H9 (cell line): ENCODE measurements at regions not wholly inside any gene's neighbourhood (a gene's known extent, or its start where the extent isn't known, plus 50 kb on each side); places are given as distances from the start of the nearest gene placed in this dataset.

Experiments used
- DNase-seq: peaks from one replicate; pipeline ENCODE4 v3.0.0-alpha.2; 2017
- H2AFZ ChIP-seq: one replicate; pipeline ENCODE4 v1.6.1; 2013; ENCODE audit warnings: mild to moderate bottlenecking, low read length, control low read depth, moderate library complexity
- H2AK5ac ChIP-seq: 2 replicates; pipeline ENCODE4 v1.6.1; 2013; ENCODE audit warnings: low read length, control low read depth, mixed read lengths; ENCODE audit not compliant: insufficient read length
- H2BK120ac ChIP-seq: one replicate; pipeline ENCODE4 v1.6.1; 2013; ENCODE audit warnings: low read depth, mild to moderate bottlenecking, low read length, control low read depth, inconsistent platforms; ENCODE audit not compliant: poor library complexity, severe bottlenecking
- H2BK12ac ChIP-seq: 2 replicates; pipeline ENCODE4 v1.6.1; 2013; ENCODE audit warnings: low read length, control low read depth, mixed read lengths, low read depth; ENCODE audit not compliant: insufficient read length
- H2BK15ac ChIP-seq: 2 replicates; pipeline ENCODE4 v1.6.1; 2013; ENCODE audit warnings: low read depth, low read length, control low read depth
- H2BK20ac ChIP-seq: one replicate; pipeline ENCODE4 v1.6.1; 2013; ENCODE audit warnings: low read depth, mild to moderate bottlenecking, low read length, control low read depth, inconsistent platforms; ENCODE audit not compliant: poor library complexity, severe bottlenecking
- H2BK5ac ChIP-seq: 2 replicates; pipeline ENCODE4 v1.6.1; 2013; ENCODE audit warnings: low read length, control low read depth, mixed read lengths; ENCODE audit not compliant: insufficient read length
- H3K14ac ChIP-seq: 2 replicates; pipeline ENCODE4 v1.6.1; 2013; ENCODE audit warnings: low read length, control low read depth; ENCODE audit not compliant: insufficient read depth
- H3K18ac ChIP-seq: 2 replicates; pipeline ENCODE4 v1.6.1; 2013; ENCODE audit warnings: low read depth, mild to moderate bottlenecking, mixed read lengths, low read length, control low read depth; ENCODE audit not compliant: insufficient read length
- H3K23ac ChIP-seq: 2 replicates; pipeline ENCODE4 v1.6.1; 2013; ENCODE audit warnings: low read length, control low read depth, mixed read lengths, low read depth; ENCODE audit not compliant: insufficient read length
- H3K23me2 ChIP-seq: 2 replicates; pipeline ENCODE4 v1.6.1; 2013; ENCODE audit warnings: low read depth, mild to moderate bottlenecking, mixed read lengths, low read length, control low read depth; ENCODE audit not compliant: insufficient read length, poor library complexity, severe bottlenecking
- H3K27ac ChIP-seq: 2 replicates; pipeline ENCODE4 v1.5.1; 2013; ENCODE audit warnings: low read length, control low read depth, mixed read lengths, low read depth; ENCODE audit not compliant: insufficient read length
- H3K27me3 ChIP-seq: 2 replicates; pipeline ENCODE4 v1.6.1; 2013; ENCODE audit warnings: low read length, control low read depth, inconsistent platforms; ENCODE audit not compliant: insufficient read depth
- H3K4ac ChIP-seq: 2 replicates; pipeline ENCODE4 v1.6.1; 2013; ENCODE audit warnings: low read depth, mild to moderate bottlenecking, control low read depth, inconsistent platforms, low read length, moderate library complexity
- H3K4me1 ChIP-seq: 2 replicates; pipeline ENCODE4 v1.6.1; 2013; ENCODE audit warnings: low read length, control low read depth, inconsistent platforms; ENCODE audit not compliant: insufficient read depth
- H3K4me2 ChIP-seq: 2 replicates; pipeline ENCODE4 v1.6.1; 2013; ENCODE audit warnings: low read length, control low read depth, mixed read lengths; ENCODE audit not compliant: insufficient read length, insufficient read depth
- H3K56ac ChIP-seq: 2 replicates; pipeline ENCODE4 v1.6.1; 2013; ENCODE audit warnings: low read depth, mild to moderate bottlenecking, mixed read lengths, low read length, control low read depth; ENCODE audit not compliant: insufficient read length
- H3K79me1 ChIP-seq: 2 replicates; pipeline ENCODE4 v1.6.1; 2013; ENCODE audit warnings: low read depth, mild to moderate bottlenecking, moderate library complexity, low read length, control low read depth, inconsistent platforms; ENCODE audit not compliant: insufficient read depth, poor library complexity, severe bottlenecking
- H3K79me2 ChIP-seq: 2 replicates; pipeline ENCODE4 v1.6.1; 2013; ENCODE audit warnings: low read length, control low read depth, inconsistent platforms; ENCODE audit not compliant: insufficient read depth
- H3K9ac ChIP-seq: 2 replicates; pipeline ENCODE4 v1.6.1; 2013; ENCODE audit warnings: low read length, control low read depth, mixed read lengths; ENCODE audit not compliant: insufficient read length; ENCODE audit errors: extremely low read depth
- H3K9me3 ChIP-seq: one replicate; pipeline ENCODE4 v1.6.1; 2013; ENCODE audit warnings: low read depth, low read length, inconsistent platforms; ENCODE audit not compliant: control insufficient read depth
- H3T11ph ChIP-seq: one replicate; pipeline ENCODE4 v1.6.1; 2013; ENCODE audit warnings: mild to moderate bottlenecking, low read length, control low read depth, inconsistent platforms
- H4K20me1 ChIP-seq: one replicate; pipeline ENCODE4 v1.6.1; 2013; ENCODE audit not compliant: control insufficient read depth, insufficient read length, insufficient read depth
- H4K5ac ChIP-seq: 2 replicates; pipeline ENCODE4 v1.6.1; 2013; ENCODE audit warnings: low read depth, mild to moderate bottlenecking, mixed read lengths, low read length, control low read depth; ENCODE audit not compliant: insufficient read length
- H4K8ac ChIP-seq: replicated peaks from 2 replicates; pipeline ENCODE4 v1.6.1; 2013; ENCODE audit warnings: low read length, control low read depth, mixed read lengths, low read depth; ENCODE audit not compliant: insufficient read length
- H4K91ac ChIP-seq: 2 replicates; pipeline ENCODE4 v1.6.1; 2013; ENCODE audit warnings: low read depth, mild to moderate bottlenecking, moderate library complexity, mixed read lengths, low read length, control low read depth; ENCODE audit not compliant: insufficient read length
- H3K27ac Mint-ChIP-seq, 3 experiments: 2 replicates in 2 of 3; 3 replicates in 1 of 3; pipeline ENCODE4 v1.8.0; 2020 to 2021; ENCODE audit warnings: mixed read lengths in 3 of 3, mild to moderate bottlenecking in 1 of 3, moderate library complexity in 1 of 3
- H3K27me3 Mint-ChIP-seq: 2 replicates; pipeline ENCODE4 v1.8.0; 2021; ENCODE audit warnings: low read depth, mild to moderate bottlenecking, moderate library complexity, mixed read lengths
- H3K36me3 Mint-ChIP-seq, 3 experiments: 2 replicates in 2 of 3; 3 replicates in 1 of 3; pipeline ENCODE4 v1.8.0; 2020 to 2021; ENCODE audit warnings: low read depth in 3 of 3, mixed read lengths in 3 of 3; ENCODE audit not compliant: insufficient read depth in 1 of 3
- H3K4me1 Mint-ChIP-seq, 2 experiments: 2 replicates each; pipeline ENCODE4 v1.8.0; 2020; ENCODE audit warnings: mixed read lengths in 2 of 2
- H3K4me3 Mint-ChIP-seq, 2 experiments: 2 replicates in 1 of 2; 3 replicates in 1 of 2; pipeline ENCODE4 v1.8.0; 2020 to 2021; ENCODE audit warnings: mild to moderate bottlenecking in 2 of 2, mixed read lengths in 2 of 2, moderate library complexity in 1 of 2
- H3K9me3 Mint-ChIP-seq, 2 experiments: 2 replicates in 1 of 2; 3 replicates in 1 of 2; pipeline ENCODE4 v1.8.0; 2020; ENCODE audit warnings: mild to moderate bottlenecking in 2 of 2, mixed read lengths in 2 of 2, moderate library complexity in 1 of 2
- CTCF ChIP-seq: fragments of 200-600 bp; sonication (generic); conservative IDR thresholded peaks from 3 replicates; pipeline ENCODE4 v1.8.0; 2021; ENCODE audit warnings: antibody characterized with exemption, mild to moderate bottlenecking
- WGBS: extraction: QIAGEN DNeasy Blood & Tissue Kit; methylation state at CpG from one replicate; pipeline ENCODE4 v1.1.7; 2013; ENCODE audit warnings: missing lambda C conversion rate, low lambda C conversion rate, mixed read lengths; ENCODE audit not compliant: insufficient read length; ENCODE audit errors: extremely low coverage; 5-methylcytosine and 5-hydroxymethylcytosine counted together

- H3K79me2 ChIP-seq = no peaks in the 10 kb centered on the region
- no peaks in the 10 kb centered on the region for H4K20me1 ChIP-seq
- Mint-ChIP-seq H3K4me3 (no peak overlapping the region), H3K36me3 (peaks cover 0 to 15% (median 4%) of the 10 kb centered on the region in 3 experiments; a peak in 4 of 7 replicates), H3K9me3 (peaks cover 71 to 87% of the 10 kb centered on the region in 2 experiments), H3K27ac (no peak overlapping the region), H3K4me1 (no peaks in the 10 kb centered on the region), H3K27me3 (no peaks in the 10 kb centered on the region; the same call in 1 of the 2 replicates)
- no peak overlapping the region for H3K27ac ChIP-seq
- WGBS = no CpG with 5 or more reads among the region's 23 CpGs
- H2BK15ac ChIP-seq = no peak overlapping the region
- H3K23me2 ChIP-seq = no peaks in the 10 kb centered on the region
- no peak for TF ChIP-seq CTCF
- H4K8ac ChIP-seq = no peak overlapping the region
- H3T11ph ChIP-seq = no peak overlapping the region
- H3K18ac ChIP-seq = no peak overlapping the region
- no peak overlapping the region for H4K91ac ChIP-seq
- H3K79me1 ChIP-seq = no peaks in the 10 kb centered on the region
- H3K23ac ChIP-seq = no peak overlapping the region
- no peak overlapping the region for H3K14ac ChIP-seq
- H2BK20ac ChIP-seq = no peak overlapping the region
- no peak overlapping the region for H2AK5ac ChIP-seq
- H3K9ac ChIP-seq = no peak overlapping the region
- no peak overlapping the region for H3K4ac ChIP-seq
- no peaks in the 10 kb centered on the region for H3K27me3 ChIP-seq
- H2BK5ac ChIP-seq = no peak overlapping the region
- no peaks in the 10 kb centered on the region for H3K4me1 ChIP-seq
- H3K9me3 ChIP-seq = peaks cover 99% of the 10 kb centered on the region
- H2BK12ac ChIP-seq = no peak overlapping the region
- no peak overlapping the region for H4K5ac ChIP-seq
- no peak overlapping the region for H2AFZ ChIP-seq
- H3K56ac ChIP-seq = no peak overlapping the region
- H3K4me2 ChIP-seq = no peak overlapping the region
- no peak for DNase-seq
- no peak overlapping the region for H2BK120ac ChIP-seq
Observed at GRCh38 chr22:47391169-47392053, 629.0 kb downstream of the TBC1D22A start.
